ENCODE measurements at regions not wholly inside any gene's neighbourhood (a gene's known extent, or its start where the extent isn't known, plus 50 kb on each side); places are given as distances from the start of the nearest gene placed in this dataset.

- DNase-seq, result no peak
- no peak for ATAC-seq
These were observed 101.4 kb upstream of the NCAM1 start for GRCh38 chr11:112859787-112860186.

- DNase-seq (no peak), ATAC-seq (no peak)
These were observed 99.9 kb upstream of the NCAM1 start for GRCh38 chr11:112861356-112861755.

- DNase-seq, result no peak
- ATAC-seq, result no peak
These were observed 97.9 kb upstream of the NCAM1 start for GRCh38 chr11:112863305-112863704.

- no peak for DNase-seq
- no peak for ATAC-seq
These were observed 96.5 kb upstream of the NCAM1 start for GRCh38 chr11:112864672-112865071.

- DNase-seq, result no peak
These were observed 89.2 kb upstream of the NCAM1 start for GRCh38 chr11:112871909-112872500.

GRCh38 chr11:112874980-112875379, 86.2 kb upstream of the NCAM1 start:
- no peak for DNase-seq
- ATAC-seq, result no peak

More at GRCh38 chr11:112871909-112872500, 89.2 kb upstream of the NCAM1 start:
- no peak for ATAC-seq

- ATAC-seq, result no peak
- DNase-seq, result no peak
These were observed 83.6 kb upstream of the NCAM1 start for GRCh38 chr11:112877581-112877980.

GRCh38 chr11:112878033-112878601, 83.1 kb upstream of the NCAM1 start:
- no peak for DNase-seq
- no peak for ATAC-seq

- DNase-seq (no peak), ATAC-seq (no peak)
These were observed 80.7 kb upstream of the NCAM1 start for GRCh38 chr11:112880495-112880894.

GRCh38 chr11:112881461-112881860, 79.8 kb upstream of the NCAM1 start:
- DNase-seq (no peak), ATAC-seq (no peak)

- ATAC-seq (no peak), DNase-seq (no peak)
These were observed 78.5 kb upstream of the NCAM1 start for GRCh38 chr11:112882494-112883381.

GRCh38 chr11:112884012-112884767, 77.0 kb upstream of the NCAM1 start:
- no peak for DNase-seq
- ATAC-seq, result no peak

- ATAC-seq (no peak), DNase-seq (no peak)
These were observed 75.3 kb upstream of the NCAM1 start for GRCh38 chr11:112885744-112886433.

GRCh38 chr11:112886434-112887370, 74.5 kb upstream of the NCAM1 start:
- DNase-seq (no peak), ATAC-seq (no peak)

- ATAC-seq (no peak), DNase-seq (no peak)
These were observed 71.8 kb upstream of the NCAM1 start for GRCh38 chr11:112889446-112889845.

- no peak for ATAC-seq
- DNase-seq, result no peak
These were observed 61.8 kb upstream of the NCAM1 start for GRCh38 chr11:112899235-112900006.

GRCh38 chr11:112901924-112902323, 59.3 kb upstream of the NCAM1 start:
- DNase-seq (no peak), ATAC-seq (no peak)

- ATAC-seq (no peak), DNase-seq (no peak)
These were observed 58.7 kb upstream of the NCAM1 start for GRCh38 chr11:112902361-112903011.

- ATAC-seq (no peak), DNase-seq (no peak)
These were observed 57.9 kb upstream of the NCAM1 start for GRCh38 chr11:112903340-112903739.

GRCh38 chr11:112911124-112911523, 50.1 kb upstream of the NCAM1 start:
- no peak for DNase-seq
- ATAC-seq, result no peak
